Thoracic aorta (tissue), 2 donors: ENCODE measurements at regions not wholly inside any gene's neighbourhood (a gene's known extent, or its start where the extent isn't known, plus 50 kb on each side); places are given as distances from the start of the nearest gene placed in this dataset.

Experiments
- ATAC-seq: fragments of 150-250 bp; one replicate; pipeline ENCODE4 v1.8.0; 2017; ENCODE audit warnings: low read depth; ENCODE audit not compliant: insufficient number of reproducible peaks, low FRiP score
- DNase-seq: peaks from one replicate; pipeline ENCODE4 v3.0.0-alpha.2; 2020; ENCODE audit warnings: low spot score
- H3K27ac ChIP-seq, 2 donors: fragments of 200-600 bp; sonication (generic); 1 replicate in 1 of 2; 2 replicates in 1 of 2; pipeline ENCODE4 v1.5.1; 2016; ENCODE audit warnings: mild to moderate bottlenecking in 2 of 2, moderate library complexity in 2 of 2
- H3K27me3 ChIP-seq: fragments of 200-600 bp; sonication (generic); replicated peaks from 2 replicates; pipeline ENCODE4 v1.6.0; 2016; ENCODE audit warnings: mild to moderate bottlenecking; ENCODE audit not compliant: insufficient read depth
- H3K36me3 ChIP-seq: fragments of 200-600 bp; sonication (generic); one replicate; pipeline ENCODE4 v1.5.1; 2016
- H3K4me1 ChIP-seq, 2 donors: fragments of 200-600 bp; sonication (generic); 1 replicate in 1 of 2; 2 replicates in 1 of 2; pipeline versions ENCODE4 v1.5.1 to v1.6.0; 2016; ENCODE audit warnings: low read depth in 2 of 2, mild to moderate bottlenecking in 1 of 2; ENCODE audit not compliant: control insufficient read depth in 1 of 2
- H3K4me3 ChIP-seq: fragments of 200-600 bp; sonication (generic); 2 replicates; pipeline ENCODE4 v1.5.1; 2016; ENCODE audit warnings: mild to moderate bottlenecking
- H3K9me3 ChIP-seq: fragments of 200-600 bp; sonication (generic); 2 replicates; pipeline ENCODE4 v1.5.1; 2016
- CTCF ChIP-seq: fragments of 200-600 bp; sonication (generic); IDR thresholded peaks from one replicate; pipeline ENCODE4 v1.5.1; 2019; ENCODE audit warnings: antibody characterized with exemption

- no peaks in the 10 kb centered on the region for H3K27me3 ChIP-seq
- no peaks in the 10 kb centered on the region for H3K36me3 ChIP-seq
- no peaks in the 10 kb centered on the region for H3K4me1 ChIP-seq
- ATAC-seq (no peak), DNase-seq (no peak)
- H3K9me3 ChIP-seq: no peaks in the 10 kb centered on the region
- no peak overlapping the region for H3K4me3 ChIP-seq
- TF ChIP-seq CTCF: no peak
- H3K27ac ChIP-seq: no peak overlapping the region
Measured at GRCh38 chr4:28562913-28563312, 1702.3 kb downstream of the STIM2 start.

- no peak for TF ChIP-seq CTCF
- ATAC-seq (no peak), DNase-seq (no peak)
- no peaks in the 10 kb centered on the region for H3K36me3 ChIP-seq
- H3K4me1 ChIP-seq: no peaks in the 10 kb centered on the region
- H3K27ac ChIP-seq: no peak overlapping the region
- no peaks in the 10 kb centered on the region for H3K9me3 ChIP-seq
- H3K27me3 ChIP-seq: no peaks in the 10 kb centered on the region
- H3K4me3 ChIP-seq: no peak overlapping the region
Measured at GRCh38 chr4:28565396-28565795, 1704.8 kb downstream of the STIM2 start.

- Histone ChIP-seq H3K27me3 (no peaks in the 10 kb centered on the region), H3K36me3 (no peaks in the 10 kb centered on the region), H3K27ac (no peak overlapping the region), H3K4me3 (no peak overlapping the region), H3K9me3 (no peaks in the 10 kb centered on the region), H3K4me1 (no peaks in the 10 kb centered on the region)
- DNase-seq (no peak), ATAC-seq (no peak)
- TF ChIP-seq CTCF: no peak
Measured at GRCh38 chr4:28600958-28601357, 1740.3 kb downstream of the STIM2 start.

GRCh38 chr4:28621591-28621990, 1761.0 kb downstream of the STIM2 start:
- Histone ChIP-seq H3K27me3 (no peaks in the 10 kb centered on the region), H3K27ac (no peak overlapping the region), H3K9me3 (no peaks in the 10 kb centered on the region), H3K4me3 (no peak overlapping the region), H3K4me1 (no peaks in the 10 kb centered on the region), H3K36me3 (no peaks in the 10 kb centered on the region)
- no peak for ATAC-seq
- no peak for TF ChIP-seq CTCF
- no peak for DNase-seq

GRCh38 chr4:28636971-28637370, 1776.3 kb downstream of the STIM2 start:
- no peaks in the 10 kb centered on the region for H3K9me3 ChIP-seq
- no peak for ATAC-seq
- no peak for TF ChIP-seq CTCF
- no peak for DNase-seq
- H3K4me3 ChIP-seq: no peak overlapping the region
- H3K27ac ChIP-seq: no peak overlapping the region
- no peaks in the 10 kb centered on the region for H3K27me3 ChIP-seq
- H3K4me1 ChIP-seq: no peaks in the 10 kb centered on the region
- H3K36me3 ChIP-seq: no peaks in the 10 kb centered on the region
